Glomerular visceral epithelial cell (primary cell): ENCODE measurements at regions not wholly inside any gene's neighbourhood (a gene's known extent, or its start where the extent isn't known, plus 50 kb on each side); places are given as distances from the start of the nearest gene placed in this dataset.

Source experiments
- DNase-seq: peaks from one replicate; pipeline ENCODE4 v3.0.0-alpha.2; 2016; ENCODE audit errors: extremely low spot score

- no peak for DNase-seq
These were observed 148.9 kb upstream of the PEX5L start for GRCh38 chr3:180185650-180186049.

- DNase-seq = no peak
These were observed 152.0 kb upstream of the PEX5L start for GRCh38 chr3:180188512-180189309.

GRCh38 chr3:180189310-180189648, 152.5 kb upstream of the PEX5L start:
- no peak for DNase-seq

GRCh38 chr3:180196658-180197057, 159.9 kb upstream of the PEX5L start:
- no peak for DNase-seq

GRCh38 chr3:180199417-180199995, 162.8 kb upstream of the PEX5L start:
- DNase-seq = no peak

GRCh38 chr3:180215866-180216265, 179.1 kb upstream of the PEX5L start:
- DNase-seq = no peak

GRCh38 chr3:180223268-180223667, 186.5 kb upstream of the PEX5L start:
- DNase-seq = no peak

- no peak for DNase-seq
These were observed 192.4 kb upstream of the PEX5L start for GRCh38 chr3:180229113-180229512.

GRCh38 chr3:180239939-180240338, 203.2 kb upstream of the PEX5L start:
- no peak for DNase-seq

- no peak for DNase-seq
These were observed 210.0 kb upstream of the PEX5L start for GRCh38 chr3:180246688-180247195.

- no peak for DNase-seq
These were observed 213.4 kb upstream of the PEX5L start for GRCh38 chr3:180250172-180250571.

GRCh38 chr3:180252683-180253082, 215.9 kb upstream of the PEX5L start:
- DNase-seq = no peak

- no peak for DNase-seq
These were observed 216.5 kb upstream of the PEX5L start for GRCh38 chr3:180253283-180253682.

GRCh38 chr3:180264479-180264878, 227.7 kb upstream of the PEX5L start:
- no peak for DNase-seq

GRCh38 chr3:180265551-180265950, 228.8 kb upstream of the PEX5L start:
- DNase-seq = no peak

- no peak for DNase-seq
These were observed 230.6 kb upstream of the PEX5L start for GRCh38 chr3:180267202-180267843.

- no peak for DNase-seq
These were observed 237.8 kb upstream of the PEX5L start for GRCh38 chr3:180274536-180274935.

- DNase-seq = no peak
These were observed 238.4 kb upstream of the PEX5L start for GRCh38 chr3:180275176-180275575.

GRCh38 chr3:180277041-180277440, 240.3 kb upstream of the PEX5L start:
- DNase-seq = no peak

GRCh38 chr3:180278583-180279188, 241.9 kb upstream of the PEX5L start:
- no peak for DNase-seq

- DNase-seq = no peak
These were observed 243.8 kb upstream of the PEX5L start for GRCh38 chr3:180280555-180280954.

GRCh38 chr3:180282386-180282785, 245.6 kb upstream of the PEX5L start:
- DNase-seq = no peak

GRCh38 chr3:180283251-180283650, 246.5 kb upstream of the PEX5L start:
- no peak for DNase-seq
